Upper lobe of left lung (tissue), 6 donors: ENCODE measurements at regions not wholly inside any gene's neighbourhood (a gene's known extent, or its start where the extent isn't known, plus 50 kb on each side); places are given as distances from the start of the nearest gene placed in this dataset.

Source experiments
- ATAC-seq, 2 donors: fragments of 200-7000 bp; cut with Tn5 transposase; one replicate each; pipeline ENCODE4 v1.9.1; 2022; ENCODE audit warnings: mild to moderate bottlenecking in 2 of 2, moderate library complexity in 2 of 2; ENCODE audit not compliant: low FRiP score in 2 of 2
- DNase-seq, 2 donors: peaks; one replicate each; pipeline ENCODE4 v3.0.0-alpha.2; 2019 to 2020
- H3K27ac ChIP-seq, 4 donors: fragments of 200-600 bp; sonication (generic); one replicate each; pipeline ENCODE4 v1.5.1; 2016 to 2019
- H3K27me3 ChIP-seq, 4 donors: fragments of 200-600 bp; sonication (generic); one replicate each; pipeline ENCODE4 v1.5.1; 2017 to 2019
- H3K36me3 ChIP-seq, 4 donors: fragments of 200-600 bp; sonication (generic); one replicate each; pipeline ENCODE4 v1.5.1; 2016 to 2019
- H3K4me1 ChIP-seq, 4 donors: fragments of 200-600 bp; sonication (generic); one replicate each; pipeline ENCODE4 v1.5.1; 2018 to 2019
- H3K4me3 ChIP-seq, 4 donors: fragments of 200-600 bp; sonication (generic); one replicate each; pipeline ENCODE4 v1.5.1; 2017 to 2019; ENCODE audit warnings: mild to moderate bottlenecking in 2 of 4, moderate library complexity in 1 of 4
- H3K9me3 ChIP-seq, 4 donors: fragments of 200-600 bp; sonication (generic); one replicate each; pipeline ENCODE4 v1.5.1; 2018 to 2019
- EP300 ChIP-seq, 4 donors: sonication (generic); formaldehyde crosslinking; IDR thresholded peaks; one replicate each; pipeline ENCODE4 v1.5.1; 2017; ENCODE audit warnings: antibody characterized with exemption in 4 of 4, control low read depth in 2 of 4
- POLR2A ChIP-seq, 4 donors: fragments of 450-650 bp; IDR thresholded peaks; one replicate each; pipeline ENCODE4 v1.5.1; 2016 to 2017; ENCODE audit warnings: antibody characterized with exemption in 4 of 4, mild to moderate bottlenecking in 2 of 4
- POLR2AphosphoS5 ChIP-seq, 2 donors: sonication (generic); formaldehyde crosslinking; IDR thresholded peaks; one replicate each; pipeline ENCODE4 v1.5.1; 2017; ENCODE audit warnings: antibody characterized with exemption in 2 of 2
- WGBS, 2 donors: methylation state at CpG; one replicate each; pipeline ENCODE4 v1.1.5; 2017 to 2018; 5-methylcytosine and 5-hydroxymethylcytosine counted together
- TF ChIP-seq, protein P1 (sequence below), 6 experiments: fragments of 450-650 bp in 4 of 6; fragments of 200-600 bp in 2 of 6; sonication (generic) in 2 of 6; IDR thresholded peaks; one replicate each; pipeline ENCODE4 v1.5.1; 2016 to 2019; ENCODE audit warnings: antibody characterized with exemption in 6 of 6
- donor health status: DM: no; HTN: no; CAD: no; lungs with moderate emphysema.
- donor health status: DM: no; HTN: yes; CAD: no; lungs with severe emphysema.

DNA sequence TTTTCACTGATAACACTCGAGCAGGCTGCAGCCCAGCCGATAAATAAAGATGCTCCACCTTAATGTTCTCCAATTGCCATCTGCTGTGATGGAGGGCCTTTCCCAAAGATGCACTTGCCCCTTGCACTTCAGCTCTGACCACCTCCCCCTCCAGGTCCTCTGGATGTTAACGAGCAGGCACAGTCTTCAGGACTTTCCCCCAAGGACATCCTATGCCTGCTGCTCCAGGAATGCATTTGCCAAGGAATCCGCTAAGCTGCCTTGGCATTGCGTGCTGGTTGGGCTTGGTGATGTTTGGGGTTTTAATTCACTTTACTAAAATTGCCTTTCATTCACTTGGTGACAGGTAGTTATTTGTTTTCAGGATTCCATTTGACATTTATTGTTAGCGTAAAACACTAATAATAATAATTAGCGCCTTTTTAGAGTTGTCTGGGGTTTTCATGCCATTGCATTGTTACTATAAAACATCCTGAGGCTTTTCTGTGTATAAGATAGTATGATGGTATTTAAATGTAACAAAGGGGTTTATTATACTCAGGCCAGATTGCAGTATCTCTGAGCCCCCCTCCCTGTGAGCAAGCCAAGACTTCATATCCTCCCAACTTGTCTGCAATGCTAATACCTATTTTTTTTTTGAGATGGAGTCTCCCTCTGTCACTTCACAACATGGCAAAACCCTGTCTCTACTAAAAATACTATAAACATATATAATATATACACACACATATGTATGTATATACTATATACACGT, 66.7 kb upstream of the TSHZ2 start:
- 70 to 74% methylated on average over 8 of the region's 8 CpGs for WGBS, 2 donors
- no peak overlapping the region for H3K4me3 ChIP-seq
- ATAC-seq (no peak), DNase-seq (no peak)
- no peaks in the 10 kb centered on the region for H3K9me3 ChIP-seq
- no peak overlapping the region for H3K27ac ChIP-seq
- no peaks in the 10 kb centered on the region for H3K27me3 ChIP-seq
- H3K4me1 ChIP-seq: no peaks in the 10 kb centered on the region
- H3K36me3 ChIP-seq: no peaks in the 10 kb centered on the region
- no peak for TF ChIP-seq POLR2AphosphoS5 (IDR thresholded peaks at IDR 0.05)
- TF ChIP-seq POLR2A (IDR thresholded peaks at IDR 0.05): no peak
- no peak for TF ChIP-seq EP300 (IDR thresholded peaks at IDR 0.05)
- TF ChIP-seq, protein P1, sequence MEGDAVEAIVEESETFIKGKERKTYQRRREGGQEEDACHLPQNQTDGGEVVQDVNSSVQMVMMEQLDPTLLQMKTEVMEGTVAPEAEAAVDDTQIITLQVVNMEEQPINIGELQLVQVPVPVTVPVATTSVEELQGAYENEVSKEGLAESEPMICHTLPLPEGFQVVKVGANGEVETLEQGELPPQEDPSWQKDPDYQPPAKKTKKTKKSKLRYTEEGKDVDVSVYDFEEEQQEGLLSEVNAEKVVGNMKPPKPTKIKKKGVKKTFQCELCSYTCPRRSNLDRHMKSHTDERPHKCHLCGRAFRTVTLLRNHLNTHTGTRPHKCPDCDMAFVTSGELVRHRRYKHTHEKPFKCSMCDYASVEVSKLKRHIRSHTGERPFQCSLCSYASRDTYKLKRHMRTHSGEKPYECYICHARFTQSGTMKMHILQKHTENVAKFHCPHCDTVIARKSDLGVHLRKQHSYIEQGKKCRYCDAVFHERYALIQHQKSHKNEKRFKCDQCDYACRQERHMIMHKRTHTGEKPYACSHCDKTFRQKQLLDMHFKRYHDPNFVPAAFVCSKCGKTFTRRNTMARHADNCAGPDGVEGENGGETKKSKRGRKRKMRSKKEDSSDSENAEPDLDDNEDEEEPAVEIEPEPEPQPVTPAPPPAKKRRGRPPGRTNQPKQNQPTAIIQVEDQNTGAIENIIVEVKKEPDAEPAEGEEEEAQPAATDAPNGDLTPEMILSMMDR (IDR thresholded peaks at IDR 0.05): no peak

DNA sequence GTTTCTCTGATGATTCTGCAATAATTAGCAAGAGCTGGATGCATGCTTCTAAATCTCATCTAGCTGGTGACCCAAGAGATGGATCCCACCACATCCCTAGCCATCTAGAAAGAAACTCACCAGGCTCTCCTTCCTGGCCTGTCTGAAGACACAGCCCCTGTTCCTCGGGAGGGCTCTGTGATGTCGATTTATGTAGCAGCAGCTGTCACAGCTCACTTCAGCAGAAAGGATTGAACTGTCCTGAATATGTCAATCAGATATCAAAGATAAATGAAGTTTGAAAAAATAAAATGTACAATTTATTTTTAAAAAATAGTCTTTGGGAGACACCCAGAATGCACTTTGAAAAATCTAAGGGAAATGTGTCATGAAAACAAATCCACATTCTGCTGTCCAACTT, 67.3 kb upstream of the TSHZ2 start:
- Histone ChIP-seq H3K4me1 (no peaks in the 10 kb centered on the region), H3K36me3 (no peaks in the 10 kb centered on the region), H3K27ac (no peak overlapping the region), H3K27me3 (no peaks in the 10 kb centered on the region), H3K9me3 (no peaks in the 10 kb centered on the region), H3K4me3 (no peak overlapping the region)
- ATAC-seq (no peak), DNase-seq (no peak)
- no peak for TF ChIP-seq POLR2AphosphoS5 (IDR thresholded peaks at IDR 0.05)
- TF ChIP-seq EP300 (IDR thresholded peaks at IDR 0.05): no peak
- no peak for TF ChIP-seq POLR2A (IDR thresholded peaks at IDR 0.05)
- TF ChIP-seq, protein P1 (IDR thresholded peaks at IDR 0.05): no peak
- 25 to 39% methylated on average over 2 of the region's 2 CpGs for WGBS, 2 donors

DNA sequence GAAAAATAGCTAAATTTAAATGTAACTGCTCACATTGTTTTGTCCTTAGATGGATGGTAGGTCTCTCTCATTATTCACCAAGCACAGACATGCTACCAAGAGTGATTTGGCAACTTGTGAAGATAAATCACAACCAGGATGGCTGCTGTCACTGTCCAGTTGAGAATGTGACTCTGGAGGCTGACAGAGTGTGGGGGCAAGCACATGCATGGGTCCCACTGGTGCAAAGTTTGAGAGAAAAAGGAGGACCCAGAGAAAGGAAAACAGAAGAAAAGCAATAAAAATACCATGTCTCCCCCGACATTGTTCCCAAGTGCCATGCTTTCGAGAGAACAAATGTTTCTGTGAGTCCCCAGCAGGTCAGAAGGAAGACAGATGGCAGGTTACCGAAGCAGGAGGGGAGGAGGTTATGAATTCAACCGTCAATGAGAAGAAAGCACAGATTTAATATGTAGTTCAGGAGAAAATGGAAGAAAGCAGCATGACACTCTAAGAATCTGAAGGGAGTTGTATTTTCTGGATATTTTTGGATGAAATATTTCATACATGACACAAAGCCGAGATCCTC, 73.0 kb upstream of the TSHZ2 start:
- H3K27ac ChIP-seq: no peak overlapping the region
- H3K9me3 ChIP-seq: no peaks in the 10 kb centered on the region
- H3K36me3 ChIP-seq: no peaks in the 10 kb centered on the region
- ATAC-seq: no peak
- TF ChIP-seq POLR2AphosphoS5 (IDR thresholded peaks at IDR 0.05): no peak
- TF ChIP-seq POLR2A (IDR thresholded peaks at IDR 0.05): no peak
- TF ChIP-seq, protein P1 (IDR thresholded peaks at IDR 0.05): no peak
- no peak for TF ChIP-seq EP300 (IDR thresholded peaks at IDR 0.05)
- WGBS, 2 donors: 70 to 83% methylated on average over 5 of the region's 5 CpGs
- DNase-seq: no peak
- no peaks in the 10 kb centered on the region for H3K27me3 ChIP-seq
- H3K4me1 ChIP-seq: peaks cover 0 to 5% (median 0%) of the 10 kb centered on the region in 4 donors
- no peak overlapping the region for H3K4me3 ChIP-seq

DNA sequence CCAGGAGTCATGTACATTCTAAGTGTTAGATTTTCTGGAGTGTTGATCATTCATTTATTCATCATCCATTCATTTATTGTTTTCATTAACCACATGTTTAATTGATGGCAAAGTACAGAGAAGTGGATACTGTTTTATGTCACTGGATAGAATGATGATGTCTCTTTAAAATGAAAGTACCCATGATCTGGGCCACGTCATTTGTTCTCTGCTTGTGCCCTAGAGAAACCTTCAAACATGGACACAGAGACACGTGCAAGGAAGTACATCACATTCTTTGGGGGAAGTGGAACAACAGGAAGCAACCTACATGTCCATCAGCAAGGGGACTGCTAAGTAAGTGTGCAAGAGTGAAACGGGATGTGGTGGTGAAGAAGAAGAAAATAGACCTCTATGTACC, 75.8 kb upstream of the TSHZ2 start:
- Histone ChIP-seq H3K9me3 (no peaks in the 10 kb centered on the region), H3K4me1 (peaks cover 0 to 5% (median 0%) of the 10 kb centered on the region in 4 donors), H3K27ac (no peak overlapping the region), H3K27me3 (no peaks in the 10 kb centered on the region), H3K36me3 (no peaks in the 10 kb centered on the region), H3K4me3 (no peak overlapping the region)
- TF ChIP-seq EP300 (IDR thresholded peaks at IDR 0.05): no peak
- TF ChIP-seq, protein P1 (IDR thresholded peaks at IDR 0.05): no peak
- no peak for TF ChIP-seq POLR2A (IDR thresholded peaks at IDR 0.05)
- no peak for TF ChIP-seq POLR2AphosphoS5 (IDR thresholded peaks at IDR 0.05)
- 36 to 37% methylated on average over 3 of the region's 3 CpGs for WGBS, 2 donors
- DNase-seq (no peak), ATAC-seq (no peak)

DNA sequence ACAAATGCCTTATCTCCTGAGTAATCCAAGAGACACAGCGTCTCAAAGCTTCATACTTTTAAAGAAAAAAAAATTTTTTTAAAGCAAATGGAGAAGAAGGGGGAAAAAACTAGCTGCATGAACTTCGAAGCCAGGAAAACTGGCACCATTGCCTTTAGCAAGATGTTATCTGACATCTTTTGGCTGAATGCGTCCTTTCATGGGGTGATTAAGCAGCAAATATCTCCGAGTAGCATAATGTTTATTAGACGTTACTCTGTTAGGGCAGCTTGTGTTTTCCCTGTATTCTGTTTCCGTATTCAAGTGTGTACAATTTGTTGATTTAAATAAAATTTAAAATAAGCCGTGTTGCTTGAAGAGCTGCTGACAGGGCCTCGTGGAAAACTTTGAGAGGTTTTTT, 76.5 kb upstream of the TSHZ2 start:
- TF ChIP-seq POLR2A (IDR thresholded peaks at IDR 0.05) (no peak), POLR2AphosphoS5 (IDR thresholded peaks at IDR 0.05) (no peak), EP300 (IDR thresholded peaks at IDR 0.05) (no peak)
- TF ChIP-seq, protein P1 (IDR thresholded peaks at IDR 0.05): no peak

More for the DNA sequence above, 76.5 kb upstream of the TSHZ2 start:
- no peak overlapping the region for H3K27ac ChIP-seq
- H3K36me3 ChIP-seq: no peaks in the 10 kb centered on the region
- WGBS, 2 donors: 42 to 45% methylated on average over 8 of the region's 8 CpGs
- no peak for DNase-seq
- H3K9me3 ChIP-seq: no peaks in the 10 kb centered on the region
- no peak overlapping the region for H3K4me3 ChIP-seq
- no peak for ATAC-seq
- H3K4me1 ChIP-seq: peaks cover 0 to 5% (median 0%) of the 10 kb centered on the region in 4 donors
- no peaks in the 10 kb centered on the region for H3K27me3 ChIP-seq
